GM18498 (cell line): ENCODE measurements at regions not wholly inside any gene's neighbourhood (a gene's known extent, or its start where the extent isn't known, plus 50 kb on each side); places are given as distances from the start of the nearest gene placed in this dataset.

Experiments
- ATAC-seq: cut with Tn5 transposase; IDR thresholded peaks from one replicate; pipeline ENCODE4 v1.9.1; 2021; ENCODE audit warnings: mild to moderate bottlenecking, moderate library complexity; ENCODE audit not compliant: unreplicated experiment

DNA sequence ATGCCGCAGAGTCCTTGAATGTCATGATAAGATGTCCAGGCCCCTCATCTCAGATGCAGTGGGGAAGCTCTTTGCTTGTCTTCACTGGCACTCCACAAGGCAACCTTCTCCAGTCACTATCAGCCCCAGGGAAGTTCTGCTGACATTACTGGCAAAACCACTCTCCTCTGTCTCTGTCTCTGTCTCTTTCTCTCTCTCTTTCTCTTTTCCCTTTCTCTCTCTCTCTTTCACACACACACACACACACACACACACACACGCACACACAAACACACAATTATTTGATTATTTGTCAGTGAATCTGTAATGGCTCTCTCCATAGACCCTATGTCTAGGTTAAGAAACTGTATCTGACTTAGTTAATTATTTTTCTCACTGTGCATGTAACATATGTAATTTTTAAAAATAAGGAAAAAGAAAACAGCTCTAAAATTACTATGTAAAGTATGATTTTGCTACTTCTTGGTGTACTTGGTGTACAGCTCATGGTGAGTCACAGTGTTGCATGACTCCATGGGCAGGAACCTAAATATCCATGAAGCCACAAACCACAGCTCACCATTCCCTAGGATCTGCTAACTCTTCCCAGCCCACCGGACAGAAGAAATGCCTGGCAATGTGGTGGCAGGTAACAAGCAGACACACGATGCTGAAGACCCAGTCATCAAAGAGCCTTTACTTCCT lies 594.9 kb upstream of the ID2 start:
- no peak for ATAC-seq

DNA sequence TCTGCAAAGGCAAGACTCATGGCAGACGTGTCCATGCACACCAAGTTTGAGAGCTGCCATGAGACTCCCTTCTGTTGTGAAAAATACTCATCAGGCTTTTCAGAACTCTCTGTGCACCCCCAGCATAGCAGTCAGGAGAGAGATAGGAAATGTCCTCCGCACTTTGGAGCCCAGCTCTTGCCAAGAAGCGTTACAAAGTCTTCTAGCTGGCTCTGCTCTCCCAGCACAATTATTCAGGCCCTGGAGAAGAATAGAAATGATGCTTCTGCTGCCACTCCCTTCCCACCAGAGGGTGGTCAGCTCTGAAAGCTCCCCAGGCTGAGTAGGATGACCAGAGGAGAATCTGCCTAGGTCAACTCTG lies 594.4 kb upstream of the ID2 start:
- ATAC-seq, result no peak

DNA sequence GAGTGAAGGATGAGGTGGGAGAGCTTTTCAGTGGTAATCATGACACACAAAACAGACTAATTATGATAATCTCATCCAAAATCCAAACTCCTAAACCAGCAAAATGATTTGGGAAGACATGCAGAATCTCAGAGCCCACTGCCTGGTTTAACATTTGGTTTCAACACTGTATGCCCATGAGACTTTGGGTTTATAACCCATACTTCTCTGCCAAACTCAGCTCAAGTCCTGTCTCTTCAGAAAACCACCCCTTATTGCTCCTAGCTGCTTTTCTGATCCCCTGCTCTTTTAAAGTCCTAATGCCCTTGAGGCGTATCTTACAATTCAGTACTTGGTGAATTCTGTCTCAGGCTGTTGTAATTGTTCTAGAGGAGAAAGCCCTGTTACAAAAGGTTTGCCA lies 593.0 kb upstream of the ID2 start:
- no peak for ATAC-seq

DNA sequence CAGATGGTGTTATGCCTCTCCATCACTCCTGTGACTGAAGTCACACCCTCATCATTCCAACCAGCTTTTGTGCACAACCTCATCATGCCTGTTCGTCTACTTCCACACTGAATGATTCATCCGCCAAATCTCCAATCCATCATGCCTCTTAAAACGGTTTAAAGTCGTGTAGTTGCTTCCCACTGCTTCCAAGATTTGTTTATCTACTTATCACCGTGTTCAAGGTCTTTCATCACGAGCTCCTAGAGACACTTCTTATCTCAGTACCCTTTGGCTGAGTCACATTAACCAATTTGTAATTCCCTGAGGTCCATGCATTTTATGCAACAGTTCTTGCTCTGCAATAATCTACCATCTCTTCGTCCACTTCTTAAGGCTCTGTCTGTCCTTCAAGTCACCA lies 592.3 kb upstream of the ID2 start:
- no peak for ATAC-seq

DNA sequence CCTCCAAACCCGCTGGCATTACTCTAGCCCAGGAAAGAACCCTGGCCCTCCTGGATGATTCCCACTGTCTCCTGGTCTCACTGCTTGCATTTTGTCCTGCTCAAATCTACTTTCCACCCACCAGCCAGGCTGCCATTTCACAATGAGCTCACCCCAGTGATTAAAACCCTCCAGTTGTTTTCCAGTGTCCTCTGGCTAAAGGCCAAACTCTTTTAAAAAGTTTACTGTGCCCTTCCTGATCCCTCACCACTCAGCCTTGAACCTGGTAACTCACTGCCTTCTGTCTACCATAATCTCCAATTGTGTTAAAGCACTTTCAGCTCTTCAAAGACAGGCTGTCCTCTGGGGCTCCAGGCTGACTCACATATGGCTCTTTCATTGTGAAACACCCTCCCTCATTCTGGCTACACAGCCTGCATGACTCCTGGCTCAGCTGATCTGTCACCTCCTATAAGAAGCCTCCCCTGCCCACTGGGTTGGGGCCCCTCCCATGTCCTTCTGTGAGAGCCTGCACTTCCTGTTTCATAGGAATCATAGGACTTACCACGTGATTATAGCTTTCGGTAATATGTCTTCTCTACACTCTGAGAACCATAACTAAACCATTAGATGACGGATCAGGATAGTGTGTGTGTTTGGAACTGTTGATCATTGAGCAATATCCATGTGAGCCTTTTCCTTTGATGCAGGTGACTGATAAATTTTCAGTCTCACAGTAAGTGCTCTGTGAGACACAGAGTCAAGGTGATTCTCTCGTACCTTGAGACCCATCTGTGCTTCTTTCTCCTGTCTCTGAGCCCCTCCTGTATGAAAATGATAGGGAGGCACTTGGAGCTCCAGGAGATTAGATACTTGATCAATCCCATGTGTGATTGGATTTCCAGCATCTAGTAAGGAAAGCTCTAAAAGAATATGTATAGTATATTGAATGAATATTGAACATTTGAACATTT lies 590.8 kb upstream of the ID2 start:
- ATAC-seq, result no peak

DNA sequence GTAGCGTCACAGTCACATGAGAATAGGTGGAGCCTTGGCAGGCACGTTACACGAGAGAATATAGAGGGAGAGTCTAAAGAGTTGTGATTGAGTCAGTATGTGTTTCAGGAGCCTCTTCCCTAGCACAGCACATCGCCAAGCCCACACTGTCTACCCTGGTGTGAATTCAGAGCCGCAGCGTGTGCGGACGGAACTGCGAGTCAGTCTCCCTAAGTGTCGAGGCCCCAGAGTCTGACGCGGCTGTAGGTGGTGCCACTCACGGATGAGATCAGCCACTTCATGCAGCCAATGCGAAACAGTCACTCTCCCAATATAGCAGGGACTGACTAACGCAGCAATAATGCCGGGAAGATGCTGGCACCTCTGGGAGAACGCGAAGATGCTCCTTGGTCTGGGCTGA lies 587.3 kb upstream of the ID2 start:
- no peak for ATAC-seq

DNA sequence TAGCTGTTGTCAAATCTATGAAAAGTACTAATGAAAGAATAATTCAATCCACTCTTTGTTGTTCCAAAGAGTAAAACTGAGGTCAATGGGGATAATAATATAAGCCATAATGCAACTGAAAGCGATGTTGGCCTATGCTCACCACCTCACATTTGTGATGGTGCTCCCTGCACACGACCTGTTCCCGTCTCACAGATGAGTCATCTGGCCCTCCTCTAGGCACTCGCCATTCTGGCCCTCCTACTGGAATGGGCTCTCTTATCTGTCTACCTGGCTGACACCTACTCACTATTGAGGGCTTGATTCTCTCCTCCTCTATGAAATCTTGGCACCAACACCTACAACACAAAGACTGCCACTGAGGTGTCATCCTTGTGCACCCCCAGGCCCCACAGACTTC lies 585.9 kb upstream of the ID2 start:
- no peak for ATAC-seq

DNA sequence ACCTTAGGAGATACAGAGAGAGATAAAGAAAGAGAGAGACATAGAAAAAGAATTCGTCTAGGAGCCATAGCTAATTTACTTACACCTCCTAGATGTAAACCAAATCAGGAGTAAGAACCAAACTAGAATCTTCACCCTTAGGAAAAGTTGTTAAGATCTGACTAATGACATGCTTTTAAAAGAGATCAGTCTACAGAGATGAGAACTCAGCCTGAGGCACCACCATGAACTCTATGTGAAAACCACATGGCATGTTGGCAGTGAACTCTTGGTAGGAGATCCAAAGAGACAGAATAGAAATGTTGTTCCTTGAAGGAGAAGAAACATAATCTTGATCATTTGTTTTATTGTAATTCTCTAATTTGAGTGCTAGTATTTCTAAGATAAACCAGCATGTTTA lies 585.4 kb upstream of the ID2 start:
- no peak for ATAC-seq

DNA sequence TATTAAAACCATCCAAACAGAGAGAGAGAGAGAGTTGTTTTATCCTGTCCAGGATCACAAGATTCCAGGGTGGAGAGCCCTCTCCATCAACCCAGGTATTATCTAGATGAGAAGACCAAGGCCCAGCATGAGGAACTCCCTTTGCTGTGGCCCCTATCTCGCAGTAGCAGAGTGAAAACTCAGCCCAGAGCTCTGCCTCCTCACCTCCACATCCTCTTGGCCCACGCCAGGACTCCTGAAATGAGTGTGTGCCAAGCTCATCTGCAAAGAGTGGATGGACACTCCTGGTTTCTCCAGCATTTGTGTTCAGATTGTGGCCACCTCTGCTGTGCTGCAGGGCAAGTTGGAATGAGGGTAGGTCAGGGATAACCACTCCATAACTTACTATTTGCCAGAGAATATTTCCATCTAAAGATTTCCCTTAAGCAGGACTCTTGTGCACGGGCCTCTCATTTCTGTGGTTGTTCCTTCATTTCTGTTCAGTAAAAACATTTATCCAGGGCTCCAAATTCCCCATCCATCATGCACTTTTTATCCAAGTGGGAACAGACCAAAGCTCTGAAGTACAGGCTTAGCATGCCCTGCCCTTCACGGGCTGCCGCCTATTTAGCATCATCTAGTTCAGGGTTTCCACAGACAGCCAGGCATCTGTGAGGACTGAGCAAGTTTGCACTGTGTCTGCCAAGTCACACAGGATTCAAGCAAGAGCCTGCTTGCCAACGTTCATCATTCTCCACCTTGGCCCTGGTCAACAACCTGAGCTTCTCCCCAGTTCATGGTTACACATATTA lies 583.2 kb upstream of the ID2 start:
- ATAC-seq, result no peak

DNA sequence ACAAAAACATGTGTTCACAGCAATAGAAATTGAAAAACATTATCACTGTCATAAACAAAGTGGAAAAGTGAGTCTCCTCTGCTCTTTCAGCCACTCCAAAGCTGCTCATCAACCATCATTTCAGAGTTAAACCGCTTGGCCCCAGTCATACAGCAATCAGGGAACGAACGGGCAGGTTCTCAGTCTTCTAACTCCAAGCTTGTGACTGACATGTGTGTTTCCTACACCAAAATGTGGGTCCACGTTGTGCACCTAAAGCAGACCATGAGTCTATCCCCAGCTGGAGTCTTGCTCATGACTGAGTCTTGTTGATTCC lies 582.6 kb upstream of the ID2 start:
- no peak for ATAC-seq

DNA sequence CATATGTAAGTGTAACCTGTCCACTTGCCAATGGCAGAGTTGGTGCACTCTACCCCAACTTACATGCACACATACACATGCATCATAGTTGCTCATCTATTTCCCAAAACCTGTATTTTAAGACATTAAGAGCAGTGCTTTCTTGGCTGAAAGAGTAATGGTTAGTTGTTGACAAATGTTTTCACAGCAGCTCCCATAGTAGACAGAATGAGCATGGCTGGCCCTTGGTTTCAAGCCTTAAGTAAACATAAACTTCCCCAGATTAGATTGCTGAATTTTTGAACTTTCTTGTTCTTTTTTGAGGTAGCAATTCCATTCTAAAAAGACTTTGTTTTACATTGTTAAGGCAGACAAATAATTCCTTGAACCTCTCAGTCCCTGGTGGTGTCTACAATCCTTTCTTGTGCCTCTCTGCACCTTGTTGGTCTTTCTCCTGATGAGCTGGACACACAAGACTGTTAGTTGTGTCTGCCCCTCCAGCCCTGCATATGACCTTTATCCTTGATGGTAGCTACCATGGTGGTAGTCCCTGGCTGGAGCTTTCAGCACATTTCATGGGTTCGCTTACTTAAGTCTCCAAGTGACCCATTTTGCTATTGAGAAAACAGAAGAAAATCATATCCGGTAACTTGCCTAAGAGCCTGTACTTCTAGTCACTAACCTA lies 580.1 kb upstream of the ID2 start:
- no peak for ATAC-seq

DNA sequence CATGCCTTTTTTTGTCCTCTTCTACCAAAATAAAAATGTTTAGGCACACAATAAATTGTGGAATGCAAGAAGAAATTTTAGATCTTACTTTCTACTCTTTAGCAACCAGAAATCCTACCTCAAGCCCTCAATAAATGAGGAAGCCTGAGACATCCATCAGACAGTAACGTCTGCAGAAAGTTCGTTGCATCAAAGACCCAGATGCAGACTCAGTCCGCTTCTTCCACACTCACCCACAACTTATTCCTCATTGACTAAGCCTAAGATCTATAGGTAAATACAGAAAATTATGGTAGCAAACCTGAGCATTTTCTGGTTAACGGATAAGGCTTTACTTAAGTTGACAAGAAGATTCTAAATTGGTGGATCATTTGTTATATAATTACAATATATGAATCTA lies 579.4 kb upstream of the ID2 start:
- no peak for ATAC-seq

DNA sequence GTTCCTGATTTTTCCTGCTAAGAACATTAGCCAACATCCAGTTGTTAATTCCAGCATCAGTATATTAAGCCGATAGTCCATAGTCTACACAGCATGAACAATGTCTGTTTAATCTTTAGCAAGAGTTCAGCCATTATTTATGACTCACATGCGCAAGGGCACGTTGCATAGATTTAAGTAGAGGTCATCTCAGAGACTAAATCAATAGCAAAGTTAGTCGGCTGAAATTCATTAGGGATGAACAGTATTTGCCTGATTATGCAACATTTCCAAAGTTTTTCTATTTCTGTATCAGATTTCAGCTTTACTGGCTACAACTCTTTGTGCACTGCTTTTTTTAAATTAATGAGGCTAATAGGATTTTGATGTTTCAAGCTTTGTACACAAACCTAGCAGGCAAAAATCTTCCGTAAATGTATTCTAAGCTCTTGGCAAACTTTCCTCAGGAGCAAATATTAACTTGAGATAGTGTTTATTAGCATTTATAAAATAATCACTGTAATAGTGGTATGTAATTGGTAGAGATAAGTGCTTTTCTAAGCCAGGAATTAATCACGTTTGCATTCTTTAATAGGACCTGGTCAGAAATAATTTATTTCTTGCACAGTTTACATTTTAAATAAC lies 578.7 kb upstream of the ID2 start:
- ATAC-seq, result no peak

DNA sequence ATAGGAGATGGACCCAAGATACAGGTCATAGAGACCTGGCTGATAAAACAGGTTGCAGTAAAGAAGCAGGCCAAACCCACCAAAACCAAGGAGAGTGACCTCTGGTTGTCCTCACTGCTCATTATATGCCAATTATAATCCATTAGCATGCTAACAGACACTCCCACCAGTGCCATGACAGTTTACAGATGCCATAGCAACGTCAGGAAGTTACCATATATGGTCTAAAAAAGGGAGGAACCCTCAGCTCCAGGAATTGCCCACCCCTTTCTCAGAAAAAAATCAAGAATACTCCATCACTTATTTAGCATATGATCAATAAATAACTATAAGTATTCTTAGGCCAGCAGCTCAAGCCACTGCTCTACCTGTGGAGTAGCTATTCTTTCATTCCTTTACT lies 574.7 kb upstream of the ID2 start:
- ATAC-seq, result no peak

DNA sequence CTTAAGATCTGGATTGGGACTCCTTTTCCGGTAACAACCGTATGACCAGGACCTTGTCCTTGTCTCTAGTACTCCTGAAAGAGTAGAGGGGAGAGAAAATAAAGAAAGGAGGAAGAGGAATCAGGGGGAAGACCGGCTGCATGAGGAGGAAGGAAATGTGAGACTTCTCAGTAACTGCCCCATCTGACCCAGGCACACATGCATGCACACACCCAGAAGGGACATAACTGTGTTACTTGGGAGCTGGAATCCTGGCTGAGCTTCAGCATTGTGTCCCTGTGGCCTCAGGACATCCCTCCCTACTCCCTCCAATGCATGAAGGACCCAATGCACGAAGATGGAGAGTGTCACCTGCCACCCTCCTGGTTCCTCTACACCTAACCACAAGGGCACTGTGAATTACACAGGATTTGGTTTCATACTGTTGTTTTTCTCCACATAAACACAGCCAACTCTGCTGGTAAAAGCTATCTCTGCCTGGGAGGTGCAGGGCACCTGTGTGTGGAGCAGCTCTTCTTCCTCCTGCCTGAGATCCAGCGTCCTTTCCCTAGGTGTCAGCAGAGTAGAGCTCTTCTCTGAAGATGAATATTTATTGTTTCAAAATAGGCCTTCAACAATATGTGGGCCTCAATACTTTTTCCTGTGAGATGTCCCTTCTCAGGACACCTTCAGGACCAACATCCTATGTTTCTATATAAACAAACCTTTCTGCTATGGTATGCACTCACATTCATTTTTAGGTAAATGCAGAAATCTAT lies 574.1 kb upstream of the ID2 start:
- ATAC-seq, result no peak

DNA sequence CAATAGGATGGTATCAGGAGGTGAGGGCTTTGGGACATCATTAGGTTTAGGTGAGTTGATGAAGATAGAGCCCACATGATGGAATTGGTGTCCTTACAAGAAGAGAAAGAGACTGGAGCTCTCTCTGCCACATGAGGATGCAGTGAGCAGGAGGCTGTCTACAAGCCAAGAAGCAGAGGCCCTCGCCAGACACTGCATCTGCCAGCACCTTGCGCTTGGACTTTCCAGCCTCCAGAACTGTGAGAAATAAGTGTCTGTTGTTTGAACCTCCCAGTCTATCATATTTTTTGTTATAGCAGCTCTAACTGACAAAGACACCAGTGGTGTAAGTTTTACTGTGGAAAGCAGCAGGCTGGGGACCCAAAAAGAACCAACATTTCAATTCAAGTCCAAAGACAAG lies 571.1 kb upstream of the ID2 start:
- ATAC-seq, result no peak

DNA sequence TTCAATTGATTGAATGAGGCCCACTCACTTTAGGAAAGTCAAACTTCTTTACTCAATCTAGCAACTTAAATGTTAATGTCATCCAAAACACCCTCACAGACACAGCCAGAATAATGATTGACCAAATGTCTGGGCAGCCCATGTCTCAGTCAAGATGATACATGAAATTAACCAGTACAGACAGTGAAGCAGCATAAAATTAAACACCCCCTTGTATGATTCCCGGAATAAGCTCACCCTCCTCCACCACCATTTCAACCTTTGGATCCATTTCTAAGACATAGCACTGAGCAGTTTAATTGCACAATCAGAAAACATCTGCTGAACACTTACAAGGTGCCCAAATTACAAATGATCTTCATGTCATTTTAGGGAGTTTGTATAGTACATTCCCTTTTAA lies 570.7 kb upstream of the ID2 start:
- no peak for ATAC-seq

DNA sequence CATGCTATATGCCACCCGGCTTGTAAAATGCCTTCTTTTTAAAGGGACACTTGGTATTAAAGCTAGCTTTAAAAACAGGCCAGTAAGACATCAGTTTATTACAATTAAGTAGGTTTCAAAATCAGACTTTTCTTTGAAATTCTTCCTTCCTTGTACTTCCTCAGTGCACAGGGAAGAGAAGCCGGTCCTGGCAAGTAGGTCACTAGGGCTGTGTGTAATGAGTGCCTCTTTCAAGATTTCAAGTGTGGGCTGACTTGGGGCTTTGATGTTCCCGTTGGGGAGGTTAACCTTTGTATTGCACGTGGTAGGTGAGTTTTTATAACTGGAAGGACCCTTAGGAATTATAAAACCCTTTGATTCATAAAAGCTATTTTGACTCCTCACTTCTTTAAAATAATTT lies 566.4 kb upstream of the ID2 start:
- no peak for ATAC-seq

DNA sequence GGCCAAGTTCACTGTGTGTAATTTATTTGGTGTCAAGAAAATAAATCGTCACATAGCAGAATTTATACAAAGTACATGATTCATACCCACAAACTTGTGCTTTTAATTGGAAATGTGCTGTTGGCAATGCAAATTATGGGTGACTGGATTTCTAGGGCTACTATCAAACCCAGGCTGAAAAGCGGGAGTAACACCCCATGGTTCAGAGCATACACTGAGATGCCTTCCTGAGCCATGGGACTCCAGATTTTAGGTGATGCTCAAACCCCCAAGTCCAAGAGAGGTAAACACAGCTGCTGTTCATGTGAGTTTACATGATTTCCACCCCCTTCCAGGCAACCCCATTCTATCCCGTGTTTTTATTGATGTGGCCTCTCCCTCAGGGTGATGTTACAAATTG lies 565.9 kb upstream of the ID2 start:
- no peak for ATAC-seq

DNA sequence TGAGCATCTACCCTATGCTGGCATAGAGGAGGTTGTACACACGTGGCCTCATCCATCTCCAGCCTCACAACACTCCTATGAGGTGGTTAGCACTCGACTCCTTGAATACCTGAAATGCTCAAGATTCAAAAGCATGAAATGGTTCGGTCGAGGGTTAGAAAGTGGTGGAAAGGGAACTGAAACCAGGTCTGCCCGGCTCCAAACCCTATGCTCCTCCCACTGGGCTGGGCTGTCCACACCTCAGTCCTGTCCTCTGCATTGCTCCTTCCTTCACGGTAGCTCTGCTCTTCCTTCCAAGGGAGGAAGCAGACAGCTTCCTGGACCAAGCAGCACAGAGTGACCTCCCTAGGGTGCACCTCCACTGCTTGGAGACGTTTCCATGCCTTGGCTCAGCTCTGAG lies 565.2 kb upstream of the ID2 start:
- ATAC-seq, result peak; percentile 96
